ENCODE measurements at regions not wholly inside any gene's neighbourhood (a gene's known extent, or its start where the extent isn't known, plus 50 kb on each side); places are given as distances from the start of the nearest gene placed in this dataset.

DNA sequence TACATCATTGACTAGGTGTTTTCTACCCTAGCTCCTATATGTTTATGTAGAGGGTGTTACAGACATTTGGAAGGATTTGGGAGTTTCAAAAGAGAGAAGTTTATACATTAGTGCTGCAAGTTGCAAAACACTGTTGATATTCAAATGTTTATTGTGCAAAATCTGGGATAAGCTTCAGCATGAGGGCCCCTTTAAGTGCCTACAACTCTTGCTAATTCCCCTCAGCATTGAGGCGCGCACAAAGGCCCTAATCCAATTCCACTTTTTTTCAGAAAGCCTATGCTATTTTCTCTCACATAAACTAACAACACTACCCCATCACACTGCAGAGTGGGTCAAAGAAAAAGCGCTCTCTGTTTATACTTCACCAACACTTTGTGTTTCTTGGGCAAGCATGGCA is 208.0 kb downstream of the NR2F2 start:
- DNase-seq: no peak

DNA sequence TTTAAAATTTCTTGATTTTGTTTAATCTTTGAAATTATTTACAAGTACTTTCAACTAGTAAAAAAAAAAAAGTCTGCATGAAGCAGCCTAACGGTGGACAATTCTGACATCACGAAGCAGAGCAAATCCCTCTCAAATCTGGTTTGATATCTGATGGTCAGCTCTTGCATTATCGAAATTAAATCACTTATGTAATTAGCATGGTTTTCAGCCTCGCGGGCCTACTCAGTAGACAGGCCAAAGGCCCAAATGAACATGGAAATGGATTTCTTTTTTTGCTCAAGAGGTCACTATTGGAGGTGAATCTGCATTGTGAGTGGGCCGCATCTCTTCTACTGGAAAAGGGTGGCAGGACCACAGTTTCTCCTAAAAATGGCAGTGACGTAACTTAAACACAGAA is 209.8 kb downstream of the NR2F2 start:
- DNase-seq: no peak

DNA sequence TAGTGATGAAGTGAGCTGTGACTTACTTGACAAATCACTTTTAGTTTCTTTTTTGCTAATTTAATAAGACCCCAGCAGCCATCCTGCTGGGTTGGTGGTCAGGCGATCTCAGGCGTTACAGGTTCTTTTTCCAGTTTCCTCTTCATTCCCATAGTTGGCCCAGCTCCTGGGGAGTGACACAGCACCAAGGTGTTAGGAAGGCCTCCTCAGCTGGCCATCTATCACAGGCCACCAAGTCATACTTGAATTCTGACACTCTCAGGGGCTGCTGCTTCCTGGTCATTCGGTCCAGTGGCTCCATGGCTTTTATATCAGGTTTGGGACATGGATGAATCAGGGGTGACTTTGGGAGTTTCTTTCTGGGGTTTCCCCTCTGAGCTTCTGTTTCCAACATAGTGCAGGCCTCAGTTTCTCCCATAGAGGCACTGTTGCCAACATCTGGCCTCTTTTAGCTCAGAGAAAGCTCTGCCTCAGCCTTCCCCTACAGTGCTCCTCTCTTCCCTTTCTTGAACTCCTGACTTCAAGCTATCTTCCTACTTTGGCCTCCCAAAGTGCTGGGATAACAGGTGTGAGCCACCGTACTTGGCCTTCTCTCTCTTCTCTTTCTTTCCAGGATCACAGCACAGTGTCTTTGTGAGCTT is 211.8 kb downstream of the NR2F2 start:
- DNase-seq: no peak

DNA sequence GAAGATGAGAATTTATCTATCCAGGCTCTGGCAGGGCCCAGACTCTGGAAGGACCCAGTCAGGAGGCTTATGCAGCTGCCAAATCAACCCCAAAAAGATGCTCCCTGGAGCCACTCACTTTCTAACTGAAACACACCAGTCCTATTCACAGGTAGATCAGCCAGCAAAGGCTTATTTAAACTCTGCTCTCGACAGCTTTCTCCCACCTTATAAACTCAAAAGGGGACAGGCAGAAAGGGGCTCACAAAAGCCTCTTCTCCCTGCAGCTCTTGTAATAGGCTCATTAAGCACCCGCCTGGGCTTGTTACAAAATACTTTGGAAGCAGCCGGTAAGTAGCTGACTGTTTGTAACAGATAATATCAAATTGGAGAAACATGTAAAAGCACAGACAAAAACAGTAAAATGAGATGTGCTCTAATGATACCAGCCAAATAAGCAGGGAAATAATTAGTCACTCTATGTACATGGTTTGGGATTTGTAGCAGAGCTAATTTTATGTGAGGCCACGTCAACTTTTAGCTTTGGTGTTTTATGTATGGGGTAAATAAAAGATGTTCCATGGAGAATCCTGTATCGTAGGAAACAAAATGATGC is 213.8 kb downstream of the NR2F2 start:
- DNase-seq: no peak

DNA sequence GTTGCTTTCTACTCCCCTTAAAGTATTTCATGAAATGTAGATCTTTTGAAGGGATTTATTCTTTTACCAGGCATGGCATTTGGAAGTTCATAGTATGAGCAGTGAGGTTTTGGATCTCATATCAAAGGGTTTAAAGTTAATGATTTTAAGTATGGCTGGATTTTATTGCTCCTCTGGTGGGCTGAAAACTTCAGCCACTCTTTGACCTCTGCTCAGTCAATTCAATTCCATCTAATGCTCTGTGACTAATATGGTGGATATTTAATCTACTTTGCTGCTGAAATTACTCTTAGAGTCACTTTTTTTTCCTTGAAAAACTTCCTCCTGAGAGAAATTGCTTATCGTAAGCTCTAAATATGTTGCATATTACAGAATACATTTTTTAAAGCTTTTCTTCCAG is 218.6 kb downstream of the NR2F2 start:
- DNase-seq: no peak

DNA sequence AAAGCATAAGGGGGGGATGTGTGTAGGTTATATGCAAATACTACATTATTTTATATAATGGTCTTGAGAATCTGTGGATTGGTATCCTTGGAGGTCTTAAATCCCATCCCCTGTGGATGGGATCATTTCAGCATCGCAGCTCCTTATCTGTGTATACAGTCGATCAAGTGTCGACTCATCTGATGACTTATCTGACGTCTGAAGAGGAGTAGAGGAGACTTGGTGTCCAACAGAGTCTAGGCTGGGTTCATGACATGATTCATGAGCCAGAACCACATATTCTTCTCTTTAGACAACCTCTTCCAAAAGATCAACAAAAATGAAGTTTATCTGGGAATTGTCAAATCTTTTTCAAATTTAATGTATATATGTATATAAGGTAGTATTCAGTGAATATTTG is 220.7 kb downstream of the NR2F2 start:
- no peak for DNase-seq

DNA sequence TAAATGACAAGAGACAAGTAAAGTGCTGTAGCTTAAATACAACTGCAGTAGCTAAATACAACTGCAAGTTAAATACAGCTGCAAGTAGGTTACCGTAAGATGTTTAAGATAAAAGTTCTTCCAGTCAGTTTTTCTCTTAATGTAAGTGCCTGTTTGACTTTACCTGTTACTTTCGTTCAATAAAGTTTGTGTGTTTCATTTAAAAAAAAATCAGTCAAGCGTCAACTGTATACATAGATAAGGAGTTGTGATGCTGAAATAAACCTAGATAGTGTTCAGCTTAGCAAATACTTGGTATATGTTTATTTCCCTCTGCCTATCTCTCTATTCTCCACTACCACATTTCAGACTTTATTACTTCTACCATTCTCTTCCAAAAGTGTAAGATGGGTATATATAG is 221.2 kb downstream of the NR2F2 start:
- no peak for DNase-seq

DNA sequence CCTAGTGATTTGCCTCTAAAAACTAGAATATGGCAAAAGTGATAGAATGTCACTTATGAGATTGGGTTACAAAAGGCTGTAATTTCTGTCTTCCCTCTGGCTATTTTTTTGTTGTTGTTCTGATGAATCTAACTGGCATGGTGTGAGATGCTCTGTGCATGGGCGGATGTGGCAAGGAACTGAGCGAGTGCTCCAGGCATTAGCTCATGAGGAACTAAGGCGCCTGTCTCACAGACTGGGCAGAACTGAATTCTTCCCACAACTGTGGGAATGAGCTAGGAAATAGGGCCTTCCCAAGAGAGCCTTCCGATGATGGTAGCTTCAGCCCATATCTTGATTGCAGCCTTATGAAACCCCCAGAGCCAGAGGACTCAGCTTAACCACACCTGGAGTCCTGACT is 222.5 kb downstream of the NR2F2 start:
- DNase-seq: no peak

DNA sequence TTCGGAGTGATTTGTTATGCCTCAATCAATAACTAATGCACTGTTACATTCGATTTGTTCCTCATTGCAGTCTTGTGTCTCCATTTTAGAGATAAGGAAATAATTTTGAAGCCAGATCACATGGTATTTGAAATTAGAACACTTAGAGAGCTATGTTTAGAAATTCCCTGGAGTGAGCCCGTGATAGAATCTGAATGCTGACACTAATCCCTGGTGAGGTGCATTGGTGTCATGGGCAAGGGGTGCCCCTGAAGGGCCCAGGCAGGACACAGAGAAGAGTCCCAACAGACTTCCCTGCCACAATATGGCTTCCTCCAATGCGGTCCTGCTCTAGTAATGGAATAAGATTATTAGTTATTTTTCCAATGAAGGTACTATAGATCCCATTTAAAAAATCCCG is 223.0 kb downstream of the NR2F2 start:
- no peak for DNase-seq

DNA sequence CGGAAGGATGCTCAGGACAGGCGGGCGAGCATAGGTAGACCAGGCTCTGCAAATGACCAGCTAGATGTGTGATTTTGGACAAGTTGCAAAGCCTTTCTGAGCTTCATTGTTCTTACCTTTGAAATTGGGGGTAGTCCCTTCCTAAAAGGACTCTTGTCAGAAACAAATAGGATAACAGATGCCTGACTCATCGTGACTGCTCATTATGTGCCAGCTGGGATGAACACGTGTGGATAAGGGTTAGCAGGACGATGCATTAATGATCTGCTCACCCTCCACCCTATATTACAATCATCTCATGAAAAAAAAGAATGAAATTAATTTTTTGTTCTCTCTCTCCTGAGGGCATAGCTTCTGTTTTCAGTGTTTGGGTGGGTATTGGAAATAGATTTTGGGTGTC is 223.4 kb downstream of the NR2F2 start:
- no peak for DNase-seq

DNA sequence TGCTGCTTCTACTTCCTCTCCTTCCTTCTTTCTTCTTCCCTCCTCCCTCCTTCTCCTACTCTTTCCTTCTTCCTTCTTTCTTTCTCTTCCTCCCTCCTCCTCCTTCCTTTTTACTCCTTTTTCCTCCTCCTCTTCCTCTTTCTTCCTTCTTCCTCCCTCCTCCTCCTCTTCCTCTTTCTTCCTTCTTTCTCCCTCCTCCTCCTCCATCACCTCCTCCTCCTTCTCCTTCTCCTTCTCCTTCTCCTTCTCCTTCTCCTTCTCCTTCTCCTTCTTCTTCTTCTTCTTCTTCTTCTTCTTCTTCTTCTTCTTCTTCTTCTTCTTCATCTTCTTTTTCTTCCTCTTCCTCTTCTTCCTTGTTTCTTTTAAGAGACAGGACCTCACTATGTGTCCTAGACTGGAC is 224.0 kb downstream of the NR2F2 start:
- DNase-seq: no peak

DNA sequence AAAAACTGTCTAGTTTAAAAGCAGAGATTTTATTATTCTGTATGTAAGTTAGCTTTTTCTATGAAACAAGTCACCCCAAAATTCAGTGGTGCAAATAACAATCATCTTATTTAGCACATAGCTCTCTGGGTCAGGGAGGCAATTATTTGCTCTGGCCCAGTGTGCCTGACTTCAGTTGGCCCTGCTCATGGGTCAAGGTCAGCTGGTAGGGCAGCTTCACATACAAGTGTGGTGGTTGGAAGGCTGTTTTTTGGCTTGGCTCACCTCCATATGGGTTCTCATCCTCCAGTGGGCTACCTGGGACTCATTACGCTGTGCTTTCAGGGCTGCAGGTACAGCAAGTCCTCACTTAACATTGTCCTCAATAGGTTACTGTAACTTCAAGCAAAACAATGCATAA is 228.6 kb downstream of the NR2F2 start:
- no peak for DNase-seq

DNA sequence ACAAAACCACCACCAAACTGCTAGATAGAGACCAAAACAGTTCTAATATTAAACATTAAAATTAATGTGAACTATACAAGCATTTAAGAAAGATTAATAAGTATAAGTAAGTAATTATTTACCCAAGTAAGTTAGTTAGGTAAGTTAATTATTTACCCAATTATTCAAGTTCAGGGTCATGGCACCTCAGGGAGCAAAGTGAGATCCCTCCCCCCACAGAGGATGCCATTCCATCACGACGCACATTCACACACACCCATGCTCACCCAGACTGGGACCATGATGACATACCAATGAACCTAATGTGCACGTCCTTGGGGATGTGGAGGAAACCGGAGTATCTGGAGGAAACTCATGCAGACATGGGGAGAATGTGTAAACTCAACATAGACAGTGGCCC is 229.1 kb downstream of the NR2F2 start:
- DNase-seq: no peak

DNA sequence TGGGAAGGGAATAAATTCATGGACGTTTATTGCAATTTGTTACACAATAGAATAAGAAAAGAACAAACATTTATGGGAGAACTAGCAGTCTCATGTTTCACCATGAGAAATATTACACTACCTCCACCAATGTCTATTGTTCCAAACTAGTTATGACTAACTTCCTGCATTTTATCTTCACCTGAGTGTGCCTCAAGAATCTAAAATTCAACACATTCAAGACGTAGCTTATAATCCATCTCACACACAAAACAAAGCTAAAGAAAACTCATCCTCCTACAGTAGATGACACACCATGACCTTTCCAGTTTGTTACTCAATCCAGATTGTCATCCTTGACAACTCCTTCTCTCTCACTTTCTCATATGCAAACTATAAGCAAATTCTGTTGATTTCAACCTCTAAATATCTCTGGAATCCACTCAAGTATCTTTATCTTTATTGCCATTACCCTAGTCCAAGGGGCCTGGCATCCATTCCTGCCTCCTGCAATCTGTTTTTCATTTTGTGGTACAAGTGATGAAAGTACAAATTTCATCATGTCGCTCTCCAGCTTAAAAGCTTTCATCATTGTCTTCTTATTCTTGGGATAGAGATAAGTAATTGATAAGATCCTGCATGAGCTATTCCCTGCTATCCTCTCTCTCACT is 229.9 kb downstream of the NR2F2 start:
- no peak for DNase-seq

DNA sequence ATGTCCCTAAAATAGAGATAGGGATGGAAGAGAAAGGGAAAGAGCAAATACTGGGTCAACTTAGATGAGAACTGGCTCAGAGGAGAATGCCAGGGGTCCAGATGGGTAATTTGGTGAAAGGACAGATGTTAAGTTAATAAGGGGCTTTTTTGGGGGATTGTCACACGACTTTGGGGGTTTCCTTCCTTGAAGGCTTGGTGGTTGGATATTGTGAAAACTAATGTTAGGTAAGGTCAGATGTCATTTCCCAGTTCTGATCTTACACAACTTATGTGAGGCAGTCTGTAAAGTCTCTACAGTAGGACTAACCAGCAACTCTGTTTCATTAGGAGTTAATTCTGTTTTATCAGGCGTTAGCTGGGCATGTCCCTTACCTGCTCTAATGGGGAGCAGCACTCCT is 231.1 kb downstream of the NR2F2 start:
- no peak for DNase-seq

DNA sequence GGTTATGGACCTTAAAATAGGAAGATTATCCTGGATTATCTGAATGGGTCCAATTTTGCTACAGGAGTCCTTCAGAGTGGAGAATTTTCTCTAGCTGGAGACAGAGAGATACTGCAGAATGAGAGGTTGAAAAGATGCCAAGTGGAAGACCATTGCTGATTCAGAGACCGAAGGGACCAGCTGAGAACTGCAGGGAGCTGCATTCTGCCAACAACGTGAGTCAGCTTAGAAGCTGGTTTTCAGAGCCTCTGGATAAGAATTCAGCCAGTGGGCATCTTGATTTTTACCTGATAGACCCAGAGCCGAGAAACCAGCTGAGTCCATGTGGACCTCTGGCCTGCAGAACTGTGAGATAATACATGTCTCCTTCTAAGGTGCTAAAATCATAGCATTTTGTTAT is 234.0 kb downstream of the NR2F2 start:
- no peak for DNase-seq

DNA sequence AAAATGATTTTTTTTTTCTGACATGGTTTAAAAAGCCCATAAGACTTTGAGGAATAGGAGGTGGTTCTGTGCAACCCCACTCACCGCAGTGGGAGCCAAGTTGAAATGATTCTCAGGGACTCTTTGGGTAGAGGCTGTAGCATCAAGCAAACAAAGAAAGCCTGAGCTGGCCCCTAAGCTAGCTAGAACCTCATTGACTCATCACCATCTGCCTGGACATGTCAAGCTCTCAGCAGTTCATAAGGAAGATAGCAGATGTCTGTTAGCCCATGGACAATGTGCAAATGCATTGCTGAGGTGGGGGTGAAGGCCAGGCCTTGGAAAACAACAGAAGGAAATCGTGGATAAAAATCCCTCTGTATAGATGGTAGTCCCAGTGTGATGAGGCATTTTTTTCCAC is 234.8 kb downstream of the NR2F2 start:
- no peak for DNase-seq

DNA sequence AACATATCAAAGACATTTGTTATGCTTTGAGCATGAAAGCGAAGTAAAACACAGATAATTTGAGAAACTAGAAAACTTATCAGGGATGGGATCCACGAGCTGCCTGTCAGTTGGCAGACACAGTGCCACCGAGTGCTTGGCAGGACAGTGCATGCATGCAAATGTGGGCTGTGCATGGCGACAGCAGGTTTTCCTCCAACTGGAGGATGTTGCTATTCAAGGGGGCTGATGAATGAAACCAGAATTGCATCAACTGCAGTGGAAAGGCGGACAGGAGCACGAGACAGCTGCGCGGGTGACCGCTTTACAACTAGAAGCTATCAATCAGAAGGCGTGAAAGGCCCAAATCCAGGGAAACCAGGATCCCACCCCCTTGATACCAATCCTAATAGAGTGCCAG is 244.3 kb downstream of the NR2F2 start:
- no peak for DNase-seq

DNA sequence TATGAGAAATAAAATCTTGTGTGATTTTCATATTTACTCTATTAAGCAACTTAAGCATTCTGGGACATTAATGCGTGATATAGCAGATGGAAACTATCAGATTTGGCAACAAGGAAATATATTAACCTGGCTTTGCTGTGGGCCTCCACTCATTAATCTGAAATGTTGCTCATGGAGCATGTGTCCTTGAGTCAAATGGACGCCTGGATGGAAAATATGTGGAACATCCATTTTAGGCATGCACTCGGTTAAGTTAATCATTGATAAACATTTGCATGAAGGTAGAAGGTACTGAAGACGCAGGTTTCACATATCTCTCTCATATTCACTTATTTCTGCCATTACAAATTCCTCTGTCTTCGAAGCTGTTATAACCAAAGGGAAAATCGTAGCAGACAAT is 246.1 kb downstream of the NR2F2 start:
- DNase-seq: no peak

DNA sequence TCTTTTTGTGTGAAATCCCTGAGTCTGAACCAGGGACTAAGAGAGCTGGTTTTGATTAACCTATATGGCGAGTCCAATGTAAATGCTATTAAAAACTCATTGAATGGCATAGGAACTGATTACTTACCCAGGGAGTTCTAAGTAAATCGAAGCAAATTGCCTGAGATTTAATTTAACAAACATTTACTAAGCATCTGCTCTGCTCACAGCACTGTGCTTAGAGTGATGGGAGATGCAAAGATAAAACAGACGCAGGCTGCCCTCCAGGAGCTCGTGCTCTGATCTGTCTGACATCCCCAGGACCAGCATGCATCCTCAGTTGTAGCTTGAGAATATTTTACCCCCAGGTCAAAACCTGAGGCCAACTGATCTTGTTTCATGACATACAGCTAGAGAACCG is 247.9 kb downstream of the NR2F2 start:
- no peak for DNase-seq

DNA sequence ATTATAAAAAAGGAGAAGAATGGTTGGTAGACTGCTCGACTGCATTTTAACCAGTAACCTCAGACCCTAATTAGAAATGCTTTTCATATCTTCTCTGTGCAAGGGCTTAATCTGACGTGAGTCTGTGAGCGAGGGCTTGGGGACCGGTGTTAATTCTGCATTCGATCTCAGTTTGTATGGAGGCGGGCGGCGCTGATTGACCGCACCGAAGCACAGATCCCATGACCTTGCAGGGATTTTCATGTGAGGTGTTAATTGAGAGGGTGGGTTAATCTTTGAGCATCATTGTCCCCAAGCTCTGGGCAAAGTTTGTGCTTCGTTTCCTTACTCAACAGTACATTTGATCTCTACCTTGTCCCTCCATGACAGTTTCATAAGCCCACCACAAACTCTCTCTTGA is 250.9 kb downstream of the NR2F2 start:
- DNase-seq: no peak

DNA sequence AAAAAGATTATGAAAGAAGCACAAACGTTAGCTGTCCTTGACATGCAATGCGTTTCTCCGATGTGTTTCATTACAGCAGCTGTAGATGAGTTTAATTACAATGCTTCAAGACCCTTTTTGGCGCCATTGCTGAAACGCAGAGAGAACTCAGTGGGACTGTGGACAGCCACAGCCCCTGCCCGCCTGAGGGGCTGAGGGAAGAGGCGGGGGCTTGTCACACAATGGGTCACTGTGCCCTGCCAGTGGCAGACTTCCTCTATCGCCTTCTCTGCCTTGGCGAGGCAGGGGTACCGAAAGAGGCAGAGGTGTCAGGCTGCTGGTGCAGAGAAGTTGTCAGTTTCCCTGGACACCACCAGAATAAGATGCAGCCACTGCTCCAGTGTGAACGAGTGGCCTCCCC is 252.0 kb downstream of the NR2F2 start:
- DNase-seq: no peak

DNA sequence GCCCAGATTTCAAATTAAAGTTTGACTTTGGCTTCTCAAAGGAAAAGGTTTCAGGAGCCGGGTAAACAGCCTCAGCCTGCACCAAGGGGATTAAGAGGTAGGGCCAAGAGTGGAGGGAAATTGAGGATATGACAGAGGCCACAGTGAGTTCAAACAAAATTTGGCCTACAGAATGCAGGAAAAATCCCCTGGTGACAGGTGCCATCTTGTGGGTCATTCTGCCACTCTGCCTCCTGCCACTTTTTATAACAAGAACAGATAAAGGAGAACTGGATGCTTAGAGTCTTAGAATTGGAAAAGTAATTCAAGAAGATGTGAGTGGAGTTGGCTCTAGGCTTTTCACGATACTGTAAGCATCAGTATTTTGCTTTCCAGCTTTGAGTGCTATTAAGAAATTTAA is 253.2 kb downstream of the NR2F2 start:
- no peak for DNase-seq

DNA sequence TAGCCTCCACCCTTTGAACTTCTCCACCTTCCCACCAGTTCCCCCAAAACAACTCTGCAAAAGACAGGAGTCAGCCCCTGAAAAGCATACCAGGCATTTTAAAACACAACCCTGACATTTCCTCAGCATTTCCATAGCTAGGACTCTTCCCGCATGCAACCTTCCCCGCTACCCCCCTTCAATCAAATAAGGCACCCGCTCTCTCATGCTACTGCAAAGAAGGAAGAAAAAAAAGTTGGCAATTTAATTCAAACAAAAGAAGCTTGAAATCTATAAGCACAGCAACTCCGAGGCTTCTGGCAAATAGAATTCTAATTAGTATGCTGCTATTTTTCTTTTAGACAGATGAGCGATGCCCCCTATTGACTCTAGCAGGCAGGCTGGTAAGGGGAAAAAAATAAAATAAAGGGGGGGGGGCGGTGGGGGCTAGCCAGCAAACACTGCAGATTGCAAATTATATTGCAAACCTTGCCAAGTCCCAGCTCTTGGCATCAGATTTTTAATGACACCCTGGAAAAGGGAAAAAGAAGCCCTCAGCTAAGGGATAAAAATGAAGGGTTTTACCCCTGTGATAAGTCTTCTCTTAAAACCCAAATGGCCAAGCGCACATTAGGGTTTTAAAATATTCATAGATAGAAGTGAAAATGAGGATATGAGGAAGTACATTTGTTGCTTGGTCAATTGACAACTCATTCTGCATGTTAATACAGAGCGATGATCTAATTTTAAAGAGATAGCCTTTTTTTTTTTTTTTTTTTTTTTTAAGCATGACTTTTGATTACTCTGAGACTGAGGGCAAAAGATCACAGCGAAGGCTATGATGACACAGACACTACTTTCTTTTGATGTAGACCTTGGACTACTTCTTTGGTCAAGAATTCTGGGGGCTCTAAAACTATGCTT is 255.2 kb downstream of the NR2F2 start:
- no peak for DNase-seq

Measured in activated naive CD4-positive, alpha-beta T cell treated with Interleukin-2 at 50 U/mL for 16 hours (primary cell).